HG02642 (cell line): ENCODE measurements at regions not wholly inside any gene's neighbourhood (a gene's known extent, or its start where the extent isn't known, plus 50 kb on each side); places are given as distances from the start of the nearest gene placed in this dataset.
"Not testable (repeated sequence)": the region's sequence is repeated elsewhere in the genome, so short reads cannot be mapped to it uniquely, and the experiment has no call there.

ENCODE experiments used
- ATAC-seq: cut with Tn5 transposase; IDR thresholded peaks from one replicate; pipeline ENCODE4 v1.9.1; 2021; ENCODE audit warnings: mild to moderate bottlenecking; ENCODE audit not compliant: unreplicated experiment, poor library complexity

GRCh38 chr6:119799596-119800509, 450.3 kb upstream of the MAN1A1 start:
- no peak for ATAC-seq

DNA sequence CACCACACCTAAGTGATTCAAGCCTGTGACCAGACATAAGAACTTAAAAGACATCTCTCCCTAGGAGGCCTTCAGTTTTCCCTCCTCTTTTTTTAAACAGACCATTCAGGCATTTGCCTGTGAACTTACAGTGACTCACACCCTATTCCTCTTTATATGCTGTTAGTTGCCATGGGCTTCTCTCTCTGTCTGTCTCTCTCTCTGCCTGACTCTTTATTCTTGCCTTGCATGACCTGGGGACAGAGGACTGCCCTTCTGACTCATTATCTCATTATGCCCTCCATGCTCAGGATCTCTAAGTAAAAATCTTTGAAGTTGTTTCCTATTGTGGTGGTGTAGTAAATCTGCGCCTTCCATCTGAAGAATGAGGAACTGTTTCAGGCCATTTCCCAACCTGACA, 442.2 kb upstream of the MAN1A1 start:
- no peak for ATAC-seq

- ATAC-seq, result no peak
Measured at GRCh38 chr6:119781365-119781764, 431.8 kb upstream of the MAN1A1 start.

GRCh38 chr6:119768201-119768600, 418.6 kb upstream of the MAN1A1 start:
- no peak for ATAC-seq

DNA sequence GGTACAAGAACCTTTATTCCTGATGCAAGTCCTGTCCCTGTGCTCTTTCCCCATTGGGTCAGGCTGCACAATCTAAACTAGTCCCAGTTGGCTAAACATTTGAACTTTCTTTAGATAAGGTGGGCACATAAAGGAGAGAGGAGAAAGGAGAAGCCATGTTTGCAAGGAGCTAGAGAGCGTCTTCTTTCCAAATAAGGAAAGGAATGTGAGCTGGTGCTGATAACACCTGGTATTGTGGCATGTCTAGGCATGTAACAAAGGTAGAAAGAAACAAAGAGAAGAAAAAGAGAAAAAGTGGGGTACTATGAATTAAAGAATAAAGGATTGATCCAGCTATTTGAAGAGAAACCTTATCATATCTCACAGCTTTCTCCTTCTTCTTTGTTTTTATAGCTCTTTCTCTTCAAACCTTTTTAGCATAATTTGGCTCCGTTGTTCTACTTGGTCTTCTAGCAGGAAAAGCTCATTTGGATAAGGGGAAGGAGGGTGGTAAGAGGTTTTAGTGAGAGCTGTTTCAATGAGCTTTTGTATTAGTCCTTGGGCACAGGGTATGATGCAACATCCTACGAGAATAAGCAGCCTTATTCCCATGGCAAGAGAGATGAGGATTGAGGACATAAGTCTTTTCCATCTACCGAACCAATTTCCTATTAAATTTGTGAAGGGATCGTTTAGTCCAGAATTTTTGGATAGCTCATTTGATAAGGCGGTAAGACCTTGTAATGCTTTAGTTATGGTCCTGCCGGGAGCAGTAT, 415.5 kb upstream of the MAN1A1 start:
- no peak for ATAC-seq

GRCh38 chr6:119760046-119760445, 410.5 kb upstream of the MAN1A1 start:
- no peak for ATAC-seq

GRCh38 chr6:119758385-119758784, 408.8 kb upstream of the MAN1A1 start:
- no peak for ATAC-seq

DNA sequence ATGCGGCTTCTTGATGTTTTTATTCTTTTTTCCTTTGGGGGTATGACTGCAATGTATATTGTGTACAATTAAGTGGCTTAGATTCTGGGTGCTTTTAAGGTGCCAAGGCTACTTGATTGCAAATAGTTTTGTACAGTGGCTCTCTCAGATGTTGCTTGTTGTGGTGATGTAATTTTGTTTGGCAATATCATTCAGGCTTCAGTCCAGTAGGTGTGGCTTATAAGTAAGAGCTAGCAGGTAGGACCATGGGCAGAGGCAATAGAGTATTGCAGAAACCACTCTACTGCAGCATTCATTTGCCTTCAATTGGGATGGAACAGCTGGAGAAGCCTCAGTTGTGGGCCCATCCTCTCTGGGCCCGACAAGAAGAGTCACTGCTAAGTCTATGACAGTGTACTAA, 407.9 kb upstream of the MAN1A1 start:
- ATAC-seq, result no peak

DNA sequence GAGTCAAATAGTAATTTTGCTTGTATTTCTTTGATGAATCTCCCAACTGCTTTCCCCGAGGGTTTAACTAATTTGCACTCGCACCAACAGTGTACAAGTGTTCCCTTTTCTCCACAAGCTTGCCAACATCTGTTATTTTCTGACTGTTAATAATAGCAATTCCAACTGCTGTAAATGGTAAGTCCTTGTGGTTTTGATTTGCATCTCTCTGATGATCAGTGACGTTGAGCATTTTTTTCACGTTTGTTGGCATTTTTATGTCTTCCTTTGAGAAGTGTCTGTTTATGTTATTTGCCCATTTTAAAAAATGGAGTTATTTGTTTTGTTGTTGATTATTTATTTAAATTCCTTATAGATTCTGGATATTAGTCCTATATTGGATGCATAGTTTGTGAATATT, 399.8 kb upstream of the MAN1A1 start:
- no peak for ATAC-seq

GRCh38 chr6:119748535-119748934, 399.0 kb upstream of the MAN1A1 start:
- not testable (repeated sequence) for ATAC-seq

DNA sequence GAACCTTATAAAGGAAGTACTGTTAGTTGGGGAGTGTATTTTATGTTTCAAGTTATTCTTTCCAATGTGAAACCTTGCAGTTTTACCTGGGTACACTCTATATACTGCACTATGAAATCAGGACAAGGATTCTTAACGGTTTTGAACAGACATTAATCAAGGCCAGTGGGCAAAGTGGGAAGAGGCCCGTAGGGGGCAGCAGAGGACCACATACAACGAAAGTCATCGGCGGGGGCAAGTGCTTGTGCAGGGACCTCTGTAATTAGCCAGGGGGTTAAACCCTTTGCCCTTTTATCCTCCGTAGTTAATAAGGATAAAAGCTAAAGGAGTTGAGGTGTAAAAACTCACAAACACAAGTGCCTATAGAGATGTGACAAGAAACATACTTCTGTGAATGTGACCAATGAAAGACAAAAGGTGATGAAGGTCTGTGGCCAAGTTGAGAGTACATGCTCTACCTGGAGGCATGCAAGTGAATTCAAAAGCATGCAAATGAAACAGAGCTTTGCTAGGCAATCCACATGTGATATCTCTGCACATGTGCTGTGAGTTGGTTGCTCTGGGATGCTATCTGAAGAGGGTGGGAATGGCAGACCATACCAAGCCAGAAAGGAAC, 392.7 kb upstream of the MAN1A1 start:
- ATAC-seq, result peak; percentile 95

DNA sequence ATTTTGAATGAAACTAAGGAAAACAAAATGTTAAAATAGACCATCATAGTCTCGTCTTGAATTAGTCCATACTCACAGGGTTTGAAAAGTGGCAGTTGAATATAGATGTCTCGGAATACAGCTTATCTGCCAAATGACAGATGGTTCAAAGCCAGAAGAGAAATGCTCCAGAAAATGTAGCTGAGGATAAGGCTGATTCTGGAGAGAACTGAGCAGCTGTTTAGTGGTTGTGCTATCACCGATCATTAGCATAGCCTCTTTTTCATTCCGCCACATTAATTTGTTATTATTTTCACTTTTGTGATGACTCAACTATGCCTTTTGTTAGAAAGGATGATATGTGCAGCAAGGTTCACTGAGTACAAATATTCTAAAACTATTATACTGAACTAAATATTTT, 390.2 kb upstream of the MAN1A1 start:
- ATAC-seq, result no peak

DNA sequence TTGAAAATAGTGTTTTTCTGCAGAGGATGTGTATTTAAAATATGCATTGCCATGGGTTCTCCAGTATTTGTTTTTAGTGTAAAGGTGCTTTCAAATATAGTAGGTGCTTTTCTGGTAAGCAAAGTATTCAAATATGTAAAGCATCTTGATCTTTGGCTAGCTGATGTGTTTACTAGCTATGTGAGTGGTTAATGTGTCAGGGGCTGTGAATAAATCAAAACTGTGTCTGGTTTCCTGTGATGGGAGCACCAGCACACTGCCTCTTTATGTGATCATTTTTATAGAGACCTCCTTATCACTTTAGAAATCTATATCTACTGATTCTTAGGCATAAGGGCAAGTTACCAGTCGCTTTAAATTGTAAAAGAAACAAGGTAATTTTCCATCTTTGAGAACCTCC, 388.9 kb upstream of the MAN1A1 start:
- no peak for ATAC-seq

DNA sequence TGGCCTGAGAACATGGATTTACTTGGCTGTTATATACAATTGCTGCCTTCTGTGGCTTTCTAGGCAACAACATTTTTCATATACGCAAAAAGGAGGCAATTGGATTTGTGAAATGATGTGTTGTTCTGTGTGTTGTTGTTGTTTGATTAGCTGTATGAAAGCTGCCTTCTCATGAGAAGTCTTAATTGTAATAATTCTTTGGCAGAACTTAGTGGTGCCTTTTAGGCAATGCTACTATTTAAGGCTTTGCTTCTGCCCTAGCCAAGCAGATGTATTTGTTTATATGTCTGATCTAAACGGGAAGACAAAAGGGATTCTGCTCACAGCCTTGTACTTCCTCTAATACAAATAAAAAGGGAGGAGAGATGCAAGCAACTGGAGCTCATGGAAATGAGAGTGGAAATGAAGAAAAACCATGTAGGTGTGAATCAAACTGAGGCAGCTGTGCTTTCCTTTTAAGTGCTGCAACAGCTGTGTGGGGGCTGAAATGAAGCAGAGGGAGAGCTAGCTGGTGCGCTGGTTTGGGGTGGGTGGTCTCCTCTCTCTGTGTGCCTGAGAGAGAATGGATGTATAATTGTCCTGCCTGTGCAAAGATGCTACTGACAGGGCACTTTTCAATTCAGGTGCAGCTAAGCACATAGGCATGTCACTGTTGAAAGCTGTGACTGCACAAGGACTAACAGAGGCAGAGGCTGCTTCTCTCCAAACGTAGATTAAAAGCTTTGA, 386.9 kb upstream of the MAN1A1 start:
- ATAC-seq, result no peak

- ATAC-seq, result no peak
Measured at GRCh38 chr6:119735530-119735929, 386.0 kb upstream of the MAN1A1 start.

- ATAC-seq, result no peak
Measured at GRCh38 chr6:119734227-119734626, 384.7 kb upstream of the MAN1A1 start.

- no peak for ATAC-seq
Measured at GRCh38 chr6:119728935-119729334, 379.4 kb upstream of the MAN1A1 start.

DNA sequence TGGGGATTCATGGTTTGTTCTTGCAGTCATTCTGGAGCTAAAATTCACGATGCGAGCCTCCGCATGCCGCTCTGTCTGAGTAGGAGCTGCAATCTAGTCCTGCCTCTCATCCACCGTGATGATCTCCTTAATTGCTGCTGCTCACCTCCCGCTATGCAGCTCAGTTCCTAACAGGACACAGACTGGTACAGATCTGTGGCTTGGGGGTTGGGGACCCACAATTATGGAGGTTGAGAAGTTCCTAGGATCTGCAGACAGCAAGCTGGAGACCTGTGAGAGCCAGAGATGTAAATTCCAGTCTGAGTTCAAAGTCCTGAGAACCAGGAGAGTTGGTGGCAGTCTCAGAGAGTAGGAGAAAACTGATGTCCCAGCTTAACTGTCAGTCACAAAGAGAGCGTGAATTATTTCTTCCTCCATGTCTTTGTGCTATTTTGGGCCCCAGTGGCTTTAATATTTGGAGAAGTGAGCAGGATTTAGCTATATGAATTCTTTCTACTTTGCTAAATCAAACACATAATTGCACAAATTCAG, 378.7 kb upstream of the MAN1A1 start:
- no peak for ATAC-seq

- no peak for ATAC-seq
Measured at GRCh38 chr6:119727504-119728219, 378.1 kb upstream of the MAN1A1 start.

GRCh38 chr6:119726912-119727311, 377.4 kb upstream of the MAN1A1 start:
- not testable (repeated sequence) for ATAC-seq
